Body of pancreas (tissue), 4 donors: ENCODE measurements at regions not wholly inside any gene's neighbourhood (a gene's known extent, or its start where the extent isn't known, plus 50 kb on each side); places are given as distances from the start of the nearest gene placed in this dataset.

Experiments used
- ATAC-seq: fragments of 150-250 bp; one replicate; pipeline ENCODE4 v1.9.1; 2016
- DNase-seq, 4 donors: peaks; one replicate each; pipeline ENCODE4 v3.0.0-alpha.2; 2019
- H3K27ac ChIP-seq, 4 donors: fragments of 200-600 bp; sonication (generic); 1 replicate in 3 of 4; 2 replicates in 1 of 4; pipeline versions ENCODE4 v1.5.1 to v1.6.1; 2016 to 2019; ENCODE audit warnings: mild to moderate bottlenecking in 1 of 4, mixed read lengths in 1 of 4, moderate library complexity in 1 of 4
- H3K27me3 ChIP-seq, 2 donors: fragments of 200-600 bp; sonication (generic); one replicate each; pipeline ENCODE4 v1.6.0; 2016; ENCODE audit warnings: mild to moderate bottlenecking in 1 of 2
- H3K36me3 ChIP-seq, 2 donors: fragments of 200-600 bp; sonication (generic); replicated peaks in 1 of 2; 2 replicates each; pipeline ENCODE4 v1.5.1; 2016; ENCODE audit warnings: low read depth in 2 of 2; ENCODE audit not compliant: insufficient read depth in 1 of 2
- H3K4me1 ChIP-seq: fragments of 200-600 bp; sonication (generic); one replicate; pipeline ENCODE4 v1.6.0; 2016
- H3K4me3 ChIP-seq, 2 donors: fragments of 200-600 bp; sonication (generic); 1 replicate in 1 of 2; 2 replicates in 1 of 2; pipeline ENCODE4 v1.5.1; 2016 to 2019
- H3K9me3 ChIP-seq, 3 donors: fragments of 200-600 bp; sonication (generic); 1 replicate in 2 of 3; 2 replicates in 1 of 3; pipeline ENCODE4 v1.5.1; 2016
- CTCF ChIP-seq, 7 experiments: fragments of 450-650 bp in 4 of 7; fragments of 200-600 bp in 3 of 7; sonication (generic) in 3 of 7; IDR thresholded peaks; one replicate each; pipeline ENCODE4 v1.5.1; 2016 to 2019; ENCODE audit warnings: antibody characterized with exemption in 7 of 7
- POLR2A ChIP-seq, 3 donors: fragments of 450-650 bp; IDR thresholded peaks; one replicate each; pipeline ENCODE4 v1.6.1; 2016; ENCODE audit warnings: antibody characterized with exemption in 3 of 3, mild to moderate bottlenecking in 2 of 3
- WGBS, 2 donors: methylation state at CpG; one replicate each; pipeline ENCODE4 v1.1.5; 2017; 5-methylcytosine and 5-hydroxymethylcytosine counted together
- intact Hi-C: fragments of 100-400 bp; cut with DNase I; formaldehyde crosslinking; loops from one replicate; pipeline ENCODE4 v1.15.1; 2023

GRCh38 chr1:30478799-30479563 is 244.4 kb downstream of the MATN1 start:
- DNase-seq (no peak), ATAC-seq (no peak)
- H3K4me1 ChIP-seq, result no peaks in the 10 kb centered on the region
- WGBS, 2 donors, result 79 to 84% methylated on average over 4 to 12 of the region's 13 CpGs
- intact Hi-C loops, result no loop called here
- no peak overlapping the region for H3K27ac ChIP-seq
- no peaks in the 10 kb centered on the region for H3K27me3 ChIP-seq
- TF ChIP-seq POLR2A (IDR thresholded peaks at IDR 0.05), result no peak
- no peak for TF ChIP-seq CTCF (IDR thresholded peaks at IDR 0.05)
- H3K36me3 ChIP-seq, result no peaks in the 10 kb centered on the region
- H3K4me3 ChIP-seq, result no peak overlapping the region
- peaks cover 0 to 31% (median 0%) of the 10 kb centered on the region in 3 donors for H3K9me3 ChIP-seq

- Histone ChIP-seq H3K27ac (no peak overlapping the region), H3K4me1 (no peaks in the 10 kb centered on the region), H3K4me3 (no peak overlapping the region), H3K36me3 (no peaks in the 10 kb centered on the region), H3K27me3 (no peaks in the 10 kb centered on the region), H3K9me3 (peaks cover 0 to 29% (median 0%) of the 10 kb centered on the region in 3 donors)
- ATAC-seq (no peak), DNase-seq (no peak)
- no peak for TF ChIP-seq CTCF (IDR thresholded peaks at IDR 0.05)
- no peak for TF ChIP-seq POLR2A (IDR thresholded peaks at IDR 0.05)
- intact Hi-C loops, result no loop called here
- 83 to 91% methylated on average over 6 of the region's 6 CpGs for WGBS, 2 donors
These were observed 245.1 kb downstream of the MATN1 start for GRCh38 chr1:30478283-30478682.

- H3K4me3 ChIP-seq, result no peak overlapping the region
- H3K4me1 ChIP-seq, result no peaks in the 10 kb centered on the region
- no peak for TF ChIP-seq CTCF (IDR thresholded peaks at IDR 0.05)
- no peak for TF ChIP-seq POLR2A (IDR thresholded peaks at IDR 0.05)
- ATAC-seq (no peak), DNase-seq (no peak)
- intact Hi-C loops, result no loop called here
- H3K27ac ChIP-seq, result no peak overlapping the region
- WGBS, 2 donors, result 68 to 78% methylated on average over 7 to 8 of the region's 8 CpGs
- H3K27me3 ChIP-seq, result no peaks in the 10 kb centered on the region
- no peaks in the 10 kb centered on the region for H3K36me3 ChIP-seq
- H3K9me3 ChIP-seq, result peaks cover 0 to 22% (median 0%) of the 10 kb centered on the region in 3 donors
These were observed 245.8 kb downstream of the MATN1 start for GRCh38 chr1:30477588-30477987.

GRCh38 chr1:30476911-30477459 is 246.4 kb downstream of the MATN1 start:
- no peak overlapping the region for H3K4me3 ChIP-seq
- no peak for TF ChIP-seq CTCF (IDR thresholded peaks at IDR 0.05)
- TF ChIP-seq POLR2A (IDR thresholded peaks at IDR 0.05), result no peak
- ATAC-seq, result no peak
- H3K36me3 ChIP-seq, result no peaks in the 10 kb centered on the region
- 80 to 81% methylated on average over 7 to 8 of the region's 8 CpGs for WGBS, 2 donors
- DNase-seq, result no peak
- intact Hi-C loops, result no loop called here
- H3K9me3 ChIP-seq, result peaks cover 0 to 18% (median 0%) of the 10 kb centered on the region in 3 donors
- no peaks in the 10 kb centered on the region for H3K27me3 ChIP-seq
- no peaks in the 10 kb centered on the region for H3K4me1 ChIP-seq
- no peak overlapping the region for H3K27ac ChIP-seq
